Lower leg skin (tissue), 4 donors: ENCODE measurements at regions not wholly inside any gene's neighbourhood (a gene's known extent, or its start where the extent isn't known, plus 50 kb on each side); places are given as distances from the start of the nearest gene placed in this dataset.

Source experiments
- DNase-seq, 2 donors: peaks; one replicate each; pipeline ENCODE4 v3.0.0-alpha.2; 2019; ENCODE audit warnings: low spot score in 2 of 2
- H3K4me3 ChIP-seq: fragments of 200-600 bp; sonication (generic); 2 replicates; pipeline ENCODE4 v1.5.1; 2017; ENCODE audit warnings: mild to moderate bottlenecking, low read depth; ENCODE audit not compliant: poor library complexity, severe bottlenecking
- POLR2A ChIP-seq, 2 donors: fragments of 450-650 bp; IDR thresholded peaks; one replicate each; pipeline ENCODE4 v1.6.1; 2016 to 2017; ENCODE audit warnings: antibody characterized with exemption in 2 of 2, mild to moderate bottlenecking in 1 of 2, moderate library complexity in 1 of 2
- WGBS, 2 donors: methylation state at CpG; one replicate each; pipeline ENCODE4 v1.1.5; 2018; 5-methylcytosine and 5-hydroxymethylcytosine counted together
- intact Hi-C: fragments of 100-400 bp; cut with DNase I; formaldehyde crosslinking; loops from one replicate; pipeline ENCODE4 v1.15.0; 2023; ENCODE audit warnings: low total_unique reads
- TF ChIP-seq, protein P1 (sequence below), 3 donors: fragments of 450-650 bp; IDR thresholded peaks; one replicate each; pipeline ENCODE4 v1.5.1; 2016; ENCODE audit warnings: antibody characterized with exemption in 3 of 3, mild to moderate bottlenecking in 3 of 3, moderate library complexity in 2 of 3

DNA sequence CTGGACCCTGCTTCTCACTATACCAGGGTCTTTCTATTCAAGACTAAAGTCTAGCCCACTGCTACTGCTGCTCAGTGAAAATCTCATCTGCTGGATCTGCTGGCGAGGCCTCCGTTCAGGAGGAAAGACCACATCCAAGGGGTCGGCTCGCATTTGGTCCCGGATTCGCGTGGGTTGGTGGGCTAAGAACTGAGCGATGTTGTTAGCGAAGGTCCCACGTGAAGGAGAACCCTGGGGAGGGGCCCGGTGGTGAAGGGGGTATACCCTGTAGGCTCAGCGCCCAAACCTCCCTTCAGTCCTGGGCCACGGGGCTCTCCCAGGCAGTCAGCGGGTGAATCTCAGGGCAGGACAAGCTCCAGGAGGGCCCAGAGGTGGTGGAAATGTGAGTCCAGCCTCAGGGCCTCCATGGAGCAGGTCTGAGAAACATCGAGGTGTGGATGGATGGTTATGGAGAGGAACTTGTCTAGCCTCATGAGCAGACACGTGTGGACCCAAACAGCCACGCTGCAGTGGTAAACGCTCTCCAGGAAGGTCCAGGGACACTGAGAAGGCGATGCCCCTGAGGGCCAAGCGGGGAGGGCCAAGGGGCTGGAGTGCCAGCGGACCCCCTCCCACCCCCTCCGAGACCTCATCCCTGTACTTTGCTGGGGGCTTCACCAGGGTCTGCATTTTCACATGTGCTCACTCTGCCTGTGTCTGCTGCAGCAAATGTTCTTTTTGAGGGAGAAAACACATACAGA is 152.3 kb downstream of the CTTN start:
- intact Hi-C loops, result no loop called here
- no peak for TF ChIP-seq POLR2A (IDR thresholded peaks at IDR 0.05)
- TF ChIP-seq, protein P1, sequence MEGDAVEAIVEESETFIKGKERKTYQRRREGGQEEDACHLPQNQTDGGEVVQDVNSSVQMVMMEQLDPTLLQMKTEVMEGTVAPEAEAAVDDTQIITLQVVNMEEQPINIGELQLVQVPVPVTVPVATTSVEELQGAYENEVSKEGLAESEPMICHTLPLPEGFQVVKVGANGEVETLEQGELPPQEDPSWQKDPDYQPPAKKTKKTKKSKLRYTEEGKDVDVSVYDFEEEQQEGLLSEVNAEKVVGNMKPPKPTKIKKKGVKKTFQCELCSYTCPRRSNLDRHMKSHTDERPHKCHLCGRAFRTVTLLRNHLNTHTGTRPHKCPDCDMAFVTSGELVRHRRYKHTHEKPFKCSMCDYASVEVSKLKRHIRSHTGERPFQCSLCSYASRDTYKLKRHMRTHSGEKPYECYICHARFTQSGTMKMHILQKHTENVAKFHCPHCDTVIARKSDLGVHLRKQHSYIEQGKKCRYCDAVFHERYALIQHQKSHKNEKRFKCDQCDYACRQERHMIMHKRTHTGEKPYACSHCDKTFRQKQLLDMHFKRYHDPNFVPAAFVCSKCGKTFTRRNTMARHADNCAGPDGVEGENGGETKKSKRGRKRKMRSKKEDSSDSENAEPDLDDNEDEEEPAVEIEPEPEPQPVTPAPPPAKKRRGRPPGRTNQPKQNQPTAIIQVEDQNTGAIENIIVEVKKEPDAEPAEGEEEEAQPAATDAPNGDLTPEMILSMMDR (IDR thresholded peaks at IDR 0.05), result no peak
- 87 to 92% methylated on average over 22 of the region's 22 CpGs for WGBS, 2 donors
- no peak for DNase-seq
- no peak overlapping the region for H3K4me3 ChIP-seq

DNA sequence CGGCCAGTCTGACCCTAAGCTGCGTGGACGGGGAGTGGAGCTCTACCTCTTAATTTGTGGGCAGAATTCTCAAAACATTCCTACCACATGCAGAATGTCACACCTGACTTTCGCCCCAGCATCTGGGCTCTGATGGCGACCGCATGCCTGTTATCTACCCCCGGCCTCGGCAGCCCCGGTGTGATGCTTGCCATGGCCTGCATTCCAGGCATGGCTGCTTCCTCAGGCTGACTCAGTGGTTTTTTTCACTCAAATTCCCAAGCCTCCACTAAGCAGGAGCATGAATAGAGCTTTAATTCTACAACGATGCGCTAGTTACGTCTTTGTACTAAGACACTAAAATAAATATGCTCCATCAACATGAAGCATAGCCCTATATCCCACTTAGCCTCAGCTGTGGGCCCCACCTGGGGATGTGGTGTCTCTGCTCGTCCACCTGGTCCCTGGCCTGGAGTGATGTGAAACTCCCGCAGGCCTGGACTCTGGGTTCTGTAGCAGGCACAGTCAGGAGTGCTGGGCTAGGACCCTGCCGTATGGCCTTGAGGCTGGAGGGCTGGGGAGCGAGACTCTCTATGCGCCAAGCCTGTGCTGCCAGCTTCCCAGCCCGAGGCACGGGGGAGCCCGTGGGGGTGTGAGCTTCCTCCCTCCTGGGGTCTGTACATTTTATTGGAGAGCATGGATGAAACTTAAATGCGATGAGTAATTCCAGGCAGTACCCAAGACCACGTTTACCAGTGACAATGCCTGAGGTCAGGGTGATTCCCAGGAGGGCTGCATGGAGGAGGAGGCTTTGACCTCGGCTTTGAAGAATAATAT is 153.2 kb downstream of the CTTN start:
- DNase-seq, result no peak
- 70 to 77% methylated on average over 23 of the region's 23 CpGs for WGBS, 2 donors
- TF ChIP-seq, protein P1 (IDR thresholded peaks at IDR 0.05), result no peak
- intact Hi-C loops, result no loop called here
- no peak overlapping the region for H3K4me3 ChIP-seq

GRCh38 chr11:70552167-70553150 is 154.1 kb downstream of the CTTN start:
- DNase-seq, result no peak
- intact Hi-C loops, result no loop called here
- 85 to 89% methylated on average over 33 to 34 of the region's 34 CpGs for WGBS, 2 donors
- no peak overlapping the region for H3K4me3 ChIP-seq
- TF ChIP-seq POLR2A (IDR thresholded peaks at IDR 0.05), result no peak
- TF ChIP-seq, protein P1 (IDR thresholded peaks at IDR 0.05), result no peak

GRCh38 chr11:70555078-70555477 is 156.7 kb downstream of the CTTN start:
- DNase-seq, result no peak
- WGBS, 2 donors, result 89 to 90% methylated on average over 5 of the region's 5 CpGs
- TF ChIP-seq, protein P1 (IDR thresholded peaks at IDR 0.05), result no peak
- no peak for TF ChIP-seq POLR2A (IDR thresholded peaks at IDR 0.05)
- intact Hi-C loops, result no loop called here
- H3K4me3 ChIP-seq, result no peak overlapping the region

- TF ChIP-seq, protein P1 (IDR thresholded peaks at IDR 0.05), result no peak
- TF ChIP-seq POLR2A (IDR thresholded peaks at IDR 0.05), result no peak
- 31 to 45% methylated on average over 5 to 6 of the region's 8 CpGs for WGBS, 2 donors
- DNase-seq, result no peak
Measured at GRCh38 chr11:70556884-70557741, 158.8 kb downstream of the CTTN start.

More at GRCh38 chr11:70556884-70557741, 158.8 kb downstream of the CTTN start:
- no peak overlapping the region for H3K4me3 ChIP-seq
- intact Hi-C loops, result no loop called here
